Fibroblast of the aortic adventitia (primary cell): ENCODE measurements at regions not wholly inside any gene's neighbourhood (a gene's known extent, or its start where the extent isn't known, plus 50 kb on each side); places are given as distances from the start of the nearest gene placed in this dataset.
A peak's percentile ranks its signal among the peaks of the same experiment; 100 is the strongest.
"Not testable (repeated sequence)": the region's sequence is repeated elsewhere in the genome, so short reads cannot be mapped to it uniquely, and the experiment has no call there.

ENCODE experiments used
- DNase-seq: peaks from one replicate; pipeline ENCODE4 v3.0.0-alpha.2; 2010; ENCODE audit warnings: low read depth
- H3K4me3 ChIP-seq: 2 replicates; pipeline ENCODE4 v1.5.1; 2011; ENCODE audit warnings: low read depth, mild to moderate bottlenecking, control low read depth, low read length, moderate library complexity
- CTCF ChIP-seq: IDR thresholded peaks from 2 replicates; pipeline ENCODE4 v1.5.1; 2011; ENCODE audit warnings: mild to moderate bottlenecking, low read length, control low read depth, inconsistent platforms; ENCODE audit not compliant: insufficient read depth

GRCh38 chr22:26964642-26965041, 307.3 kb downstream of the MIAT start:
- H3K4me3 ChIP-seq, result no peak overlapping the region
- no peak for DNase-seq
- no peak for TF ChIP-seq CTCF

DNA sequence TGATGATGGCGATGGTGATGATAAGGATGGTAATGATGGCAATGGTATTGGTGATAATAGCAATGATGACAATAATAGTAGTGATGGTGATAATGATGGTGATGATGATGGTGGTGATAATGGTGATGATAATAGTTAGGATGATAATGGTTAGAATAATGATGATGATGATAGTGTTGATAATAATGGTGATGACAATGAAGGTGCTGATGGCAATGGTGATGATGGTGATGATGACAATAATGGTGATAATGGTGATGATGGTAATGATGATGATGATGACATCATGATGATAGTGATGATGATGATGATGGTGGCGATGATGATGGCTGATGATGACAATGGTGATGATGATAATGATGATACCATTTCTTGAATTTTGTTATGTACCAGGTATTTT, 309.9 kb downstream of the MIAT start:
- H3K4me3 ChIP-seq, result no peak overlapping the region
- DNase-seq, result no peak
- TF ChIP-seq CTCF, result no peak

- peak; percentile 9 for DNase-seq
- no peak for TF ChIP-seq CTCF
- H3K4me3 ChIP-seq, result no peak overlapping the region
These were observed 311.6 kb downstream of the MIAT start for GRCh38 chr22:26968859-26969523.

- no peak overlapping the region for H3K4me3 ChIP-seq
- no peak for DNase-seq
- TF ChIP-seq CTCF, result no peak
These were observed 313.5 kb downstream of the MIAT start for GRCh38 chr22:26970809-26971394.

GRCh38 chr22:26972286-26972685, 314.9 kb downstream of the MIAT start:
- no peak overlapping the region for H3K4me3 ChIP-seq
- no peak for DNase-seq
- no peak for TF ChIP-seq CTCF

GRCh38 chr22:26972915-26973314, 315.5 kb downstream of the MIAT start:
- DNase-seq, H3K4me3 ChIP-seq: not testable (repeated sequence)

DNA sequence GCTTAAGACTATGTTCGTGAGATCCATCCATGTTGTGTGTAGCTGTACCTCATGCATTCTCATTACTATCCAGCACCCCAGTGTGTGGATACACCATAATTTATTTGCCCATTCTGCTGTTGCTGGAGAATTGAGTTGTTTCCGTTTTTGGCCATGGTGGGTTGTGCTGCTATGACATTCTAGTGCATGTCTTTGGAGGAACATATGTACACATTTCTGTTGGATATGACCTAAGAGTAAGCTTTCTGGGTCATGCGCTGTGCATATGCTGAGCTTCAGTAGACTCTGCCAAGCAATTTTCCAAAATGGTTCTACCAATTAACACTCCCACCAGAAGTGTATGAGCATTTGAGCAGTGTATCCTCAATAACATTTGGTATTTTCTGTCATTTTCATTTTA, 316.6 kb downstream of the MIAT start:
- no peak for TF ChIP-seq CTCF
- no peak for DNase-seq
- no peak overlapping the region for H3K4me3 ChIP-seq
